ENCODE measurements at regions not wholly inside any gene's neighbourhood (a gene's known extent, or its start where the extent isn't known, plus 50 kb on each side); places are given as distances from the start of the nearest gene placed in this dataset.
A peak's percentile ranks its signal among the peaks of the same experiment; 100 is the strongest.
"Not testable (repeated sequence)": the region's sequence is repeated elsewhere in the genome, so short reads cannot be mapped to it uniquely, and the experiment has no call there.

DNA sequence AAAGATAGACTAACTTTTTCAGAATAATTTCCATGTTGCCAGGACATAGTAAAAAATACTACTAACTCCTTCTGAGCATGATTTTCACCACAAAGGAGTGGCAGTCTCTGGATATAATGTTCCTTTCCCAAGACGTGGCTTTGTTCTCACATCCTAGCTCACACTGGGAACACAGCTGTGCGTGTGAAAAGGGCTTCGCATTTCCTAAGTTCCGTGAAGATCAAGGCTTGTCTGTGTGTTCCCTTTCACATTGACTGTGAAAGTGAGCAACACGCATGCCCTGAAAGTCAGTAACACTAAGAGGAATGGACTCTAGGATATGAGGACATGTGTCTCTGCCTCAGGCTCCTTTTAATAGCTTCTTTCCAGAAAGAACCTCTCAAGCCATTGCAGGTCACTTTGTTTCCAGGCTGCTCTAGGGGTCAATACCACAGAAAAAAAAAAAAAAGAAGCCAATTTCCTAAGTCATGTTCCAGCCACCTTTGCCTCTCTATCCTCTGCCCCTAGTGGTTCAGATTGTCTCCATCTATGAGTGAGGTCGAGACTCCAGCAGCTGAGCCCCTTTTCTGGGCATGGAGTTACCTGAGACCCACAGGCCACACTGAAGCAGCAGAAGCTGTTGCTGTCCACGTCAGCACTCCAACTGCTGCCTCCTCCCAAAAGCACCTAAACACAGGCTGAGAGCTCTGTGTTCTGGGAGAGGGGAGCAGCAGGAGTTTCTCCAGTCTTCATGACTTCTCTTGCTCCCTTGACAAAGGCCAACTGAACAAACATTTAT is 355.9 kb downstream of the RSL24D1 start:
- no peak for DNase-seq

DNA sequence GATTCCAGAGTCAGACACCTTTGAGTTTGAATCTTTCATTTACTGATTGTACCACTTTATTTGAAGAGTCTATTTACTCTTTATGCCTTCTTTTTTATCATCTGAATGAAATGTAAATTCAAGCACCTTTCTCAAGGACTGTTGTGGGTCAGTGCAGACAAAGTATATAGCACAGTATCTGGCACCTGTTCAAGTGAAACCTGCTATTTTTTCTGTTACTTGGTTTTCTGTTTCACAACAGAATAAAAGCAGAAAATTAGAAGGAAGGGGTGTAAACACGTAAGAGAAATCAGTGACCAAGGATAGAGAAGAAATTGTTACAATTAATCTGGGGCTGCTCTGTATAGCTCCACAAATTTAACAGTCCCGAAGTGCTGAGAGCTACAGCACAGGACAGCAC is 357.4 kb downstream of the RSL24D1 start:
- DNase-seq, result peak; percentile 1

DNA sequence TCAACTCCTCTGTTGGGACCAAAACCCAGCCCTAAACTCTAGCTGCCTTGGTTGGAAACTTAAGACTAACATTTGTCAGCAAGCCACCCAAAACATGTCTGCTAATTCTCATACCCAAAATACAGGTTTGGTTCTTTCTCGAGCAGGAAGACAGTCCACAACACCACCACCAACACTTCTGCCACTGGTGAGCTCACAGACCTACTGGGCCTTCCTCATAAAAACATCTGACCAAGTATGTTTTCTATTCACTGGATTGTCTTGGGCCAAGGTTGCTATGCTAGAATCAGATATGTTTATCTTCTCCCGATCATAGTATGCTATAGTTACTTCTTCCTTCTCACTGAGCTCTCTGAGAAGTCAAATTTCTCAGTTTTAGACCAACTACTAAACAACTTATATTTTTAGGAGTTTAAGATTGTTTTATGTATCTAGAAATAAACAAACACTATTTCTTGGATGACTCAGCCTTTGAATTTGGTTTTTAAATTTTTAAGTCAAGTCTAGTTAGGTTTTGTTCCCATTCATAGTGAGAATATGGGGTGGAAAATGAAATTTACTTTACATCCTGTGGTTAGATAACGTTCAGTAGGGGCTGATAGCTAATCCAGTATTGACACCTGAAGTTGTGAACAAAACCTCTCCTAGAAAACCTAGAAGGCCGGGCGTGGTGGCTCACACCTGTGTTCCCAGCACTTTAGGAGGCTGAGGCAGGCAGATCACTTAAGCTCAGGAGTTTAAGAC is 360.5 kb downstream of the RSL24D1 start:
- no peak for DNase-seq

DNA sequence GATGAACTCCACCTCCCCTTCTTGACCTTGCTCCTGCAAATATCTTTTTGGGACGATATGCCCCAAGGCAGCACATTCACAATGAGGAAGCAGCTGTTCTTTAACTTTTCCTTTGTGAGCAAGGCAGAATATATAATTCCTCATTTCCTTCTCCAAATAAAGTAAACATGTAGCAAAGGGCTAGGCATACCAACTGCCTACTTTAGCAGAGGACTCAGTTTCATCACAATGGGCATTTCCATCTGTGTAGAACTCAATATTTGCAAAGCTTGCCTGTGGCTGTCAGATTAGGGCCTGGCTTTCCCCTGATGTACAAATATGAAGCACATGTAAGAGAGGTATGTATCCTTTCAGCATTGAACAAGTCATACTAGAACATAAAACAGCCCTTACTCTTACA is 366.9 kb downstream of the RSL24D1 start:
- no peak for DNase-seq

DNA sequence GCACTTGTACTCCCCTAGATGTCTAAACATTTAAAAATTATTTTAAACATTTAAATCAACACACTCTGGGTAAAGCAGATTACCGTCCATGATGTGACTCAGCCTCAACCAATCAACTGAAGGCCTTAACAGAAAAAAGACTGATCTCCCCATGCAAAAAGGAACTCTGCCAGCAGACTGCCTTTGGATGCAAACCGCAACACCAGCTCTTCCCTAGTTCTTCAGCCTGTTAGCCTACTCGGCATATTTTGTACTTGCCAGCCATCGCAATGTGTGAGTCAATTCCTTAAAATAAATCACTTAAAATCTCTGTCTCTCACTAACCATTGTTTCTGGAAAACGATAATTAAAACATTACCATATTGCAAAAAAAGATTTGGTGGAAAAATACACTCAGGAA is 375.9 kb downstream of the RSL24D1 start:
- no peak for DNase-seq

DNA sequence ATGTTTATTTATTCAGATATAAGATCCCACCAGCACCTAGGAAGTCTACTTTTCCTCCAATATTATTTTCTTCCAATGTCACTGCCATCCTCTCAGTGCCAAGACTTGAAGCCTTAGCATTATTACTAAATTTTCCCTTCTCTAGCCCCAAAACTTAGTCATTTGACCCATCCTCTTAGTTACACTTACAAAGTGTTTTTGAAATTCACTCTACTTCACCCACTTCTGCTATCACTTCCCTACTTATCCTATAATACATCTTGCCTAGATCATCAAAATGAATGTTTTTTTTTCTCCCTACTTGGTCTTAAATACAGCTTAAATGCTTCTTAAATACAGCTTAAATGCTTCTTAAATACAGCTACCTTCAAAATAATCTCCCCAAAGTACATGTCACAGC is 376.6 kb downstream of the RSL24D1 start:
- DNase-seq, result no peak

DNA sequence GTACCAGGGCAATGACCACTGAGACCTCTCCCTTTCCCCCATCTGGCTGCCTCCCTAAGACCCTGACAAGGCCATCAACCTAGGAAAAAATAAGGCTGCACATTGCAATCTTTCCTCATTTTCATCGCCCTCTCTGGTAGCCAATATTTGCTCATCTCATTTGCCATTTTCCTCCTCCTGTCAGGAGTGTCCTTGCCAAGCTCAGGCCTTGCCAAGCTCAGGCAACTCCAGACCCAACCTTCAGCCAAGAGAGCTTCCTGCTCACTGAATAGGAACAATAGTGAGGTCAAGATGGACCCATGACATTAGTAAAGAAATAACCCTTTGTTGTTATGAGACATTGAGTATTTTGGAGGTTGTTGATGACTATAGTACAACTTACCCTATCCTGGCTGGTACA is 380.3 kb downstream of the RSL24D1 start:
- no peak for DNase-seq

DNA sequence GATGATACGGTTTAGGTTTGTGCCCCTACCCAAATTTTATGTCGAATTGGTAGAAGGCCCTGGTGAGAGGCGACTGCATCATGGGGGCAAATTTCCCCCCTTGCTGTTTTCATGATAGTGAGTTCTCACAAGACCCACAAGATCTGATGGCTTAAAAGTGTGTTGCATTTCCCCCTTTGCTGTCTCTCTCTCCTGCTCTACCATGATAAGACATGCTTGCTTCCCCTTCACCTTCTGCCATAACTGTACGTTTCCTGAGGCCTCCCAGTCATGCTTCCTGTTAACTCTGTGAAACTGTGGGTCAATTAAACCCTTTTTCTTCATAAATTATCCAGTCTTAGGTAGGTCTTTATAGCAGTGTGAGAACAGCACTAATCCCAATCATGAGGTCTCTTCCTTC is 381.2 kb downstream of the RSL24D1 start:
- no peak for DNase-seq

DNA sequence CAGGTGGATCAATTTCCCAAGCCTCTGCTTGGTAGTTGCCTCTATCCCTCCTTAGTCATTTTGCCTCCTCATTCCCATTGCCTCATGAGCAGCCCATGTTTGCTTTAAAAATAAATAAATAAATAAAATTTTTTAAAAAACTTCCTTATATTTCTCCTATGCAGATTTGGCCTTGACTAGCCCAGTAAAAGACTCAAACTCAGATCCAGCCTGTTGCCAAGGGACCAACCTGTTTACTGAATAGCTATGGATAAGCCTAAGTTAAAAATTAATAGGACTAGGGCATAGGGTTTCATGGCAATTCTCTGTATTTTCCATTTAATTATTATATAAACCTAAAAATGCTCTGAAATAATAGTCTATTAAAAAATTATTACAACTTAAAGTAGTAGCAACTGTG is 384.4 kb downstream of the RSL24D1 start:
- no peak for DNase-seq

DNA sequence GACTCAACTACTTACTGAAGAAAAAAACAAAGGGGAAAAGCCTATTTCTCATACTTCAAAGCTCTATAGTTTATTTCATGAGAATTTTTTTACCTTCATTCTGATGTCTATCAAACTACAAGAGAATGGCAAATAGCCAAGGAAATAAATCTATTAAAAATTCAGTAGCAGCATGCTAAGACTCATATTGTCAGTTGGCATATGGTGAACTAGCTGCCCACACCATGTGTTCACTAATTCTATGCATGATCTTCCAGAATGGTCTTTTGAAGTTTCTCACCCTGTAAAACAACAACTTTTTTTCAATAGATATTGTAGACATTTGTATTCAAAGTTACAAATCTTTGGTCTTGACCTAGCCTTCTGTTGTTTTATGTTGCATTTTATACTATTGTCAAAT is 386.2 kb downstream of the RSL24D1 start:
- DNase-seq, result no peak

DNA sequence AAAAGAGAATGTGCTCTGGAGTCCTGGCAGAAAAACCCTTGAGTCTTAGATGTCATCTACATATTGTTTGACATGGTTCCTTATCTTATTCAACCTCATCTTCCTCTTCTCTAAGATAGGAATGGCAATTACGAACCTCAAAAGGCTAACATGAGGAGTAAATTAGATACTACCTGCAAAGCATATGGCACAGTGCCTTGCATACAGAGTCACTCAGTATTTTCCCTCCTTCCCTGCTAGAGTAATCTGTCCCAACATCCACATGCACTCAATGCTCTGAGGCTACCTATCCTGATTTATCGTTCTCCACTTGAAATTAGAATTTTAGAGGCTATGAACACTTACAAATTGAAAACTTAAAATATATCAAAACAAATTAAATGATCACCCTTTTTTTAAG is 386.7 kb downstream of the RSL24D1 start:
- no peak for DNase-seq

DNA sequence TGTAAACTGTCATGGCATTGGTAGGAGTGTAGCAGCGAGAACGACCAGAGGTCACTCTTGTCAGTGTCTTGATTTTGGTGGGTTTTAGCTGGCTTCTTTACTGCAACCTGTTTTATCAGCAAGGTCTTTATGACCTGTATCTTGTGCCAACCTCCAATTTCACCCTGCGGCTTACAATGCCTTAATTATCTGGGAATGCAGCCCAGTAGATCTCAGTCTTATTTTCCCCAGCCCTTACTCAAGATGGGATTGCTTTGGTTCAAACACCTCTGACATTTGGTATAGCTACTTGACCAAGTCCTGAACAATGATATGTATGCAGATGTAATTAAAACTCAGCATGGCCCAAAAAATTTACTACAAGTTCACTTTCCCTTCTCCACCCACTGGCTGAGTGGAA is 388.4 kb downstream of the RSL24D1 start:
- no peak for DNase-seq

DNA sequence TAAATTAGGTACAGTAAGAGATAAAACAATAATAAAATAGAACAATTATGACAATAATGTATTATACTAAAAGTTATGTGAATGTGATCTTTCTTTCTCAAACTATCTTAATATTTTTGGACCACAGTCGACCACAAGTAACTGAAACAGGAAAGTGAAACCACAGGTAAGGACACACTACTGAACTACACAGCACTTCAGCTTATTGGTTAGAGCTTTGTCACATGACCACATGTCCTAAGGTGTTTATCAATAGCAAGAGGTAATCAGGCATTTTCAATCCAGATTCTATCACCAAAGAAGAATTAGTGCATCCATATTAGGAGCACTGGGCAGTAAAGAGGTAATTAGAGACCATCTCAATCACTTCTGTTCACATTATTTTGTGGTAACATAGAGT is 392.8 kb downstream of the RSL24D1 start:
- DNase-seq, result no peak

DNA sequence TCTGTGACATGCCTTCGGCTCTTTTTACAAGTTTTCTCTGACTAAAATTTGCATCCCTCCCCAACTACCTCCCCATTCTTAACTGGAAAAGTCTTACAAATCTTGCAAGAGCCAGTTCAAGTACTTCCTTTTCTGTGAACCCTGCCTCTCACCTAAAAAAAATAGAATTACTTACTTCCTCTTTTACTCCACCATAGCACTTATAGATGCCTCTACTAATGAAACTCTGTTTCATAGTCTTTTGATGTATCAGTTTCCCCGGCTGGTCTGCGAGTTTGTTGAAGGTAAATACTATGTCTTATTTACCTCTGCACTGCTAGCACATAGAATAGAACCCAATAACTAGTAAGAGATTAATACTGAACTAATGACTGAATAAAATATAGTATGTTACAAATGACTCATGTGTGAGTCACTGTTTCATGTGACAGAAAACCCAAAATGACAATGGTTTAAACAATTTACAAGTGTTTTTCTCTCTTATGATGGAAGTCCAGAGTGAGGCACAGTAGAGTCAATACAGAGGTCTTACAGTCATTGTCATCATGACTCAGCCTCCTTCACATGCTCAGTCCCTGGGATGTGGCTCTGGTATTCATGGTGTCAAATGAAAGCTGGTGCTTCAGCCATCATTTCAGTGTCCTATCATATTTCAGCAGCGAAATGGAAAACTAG is 393.5 kb downstream of the RSL24D1 start:
- DNase-seq, result no peak

DNA sequence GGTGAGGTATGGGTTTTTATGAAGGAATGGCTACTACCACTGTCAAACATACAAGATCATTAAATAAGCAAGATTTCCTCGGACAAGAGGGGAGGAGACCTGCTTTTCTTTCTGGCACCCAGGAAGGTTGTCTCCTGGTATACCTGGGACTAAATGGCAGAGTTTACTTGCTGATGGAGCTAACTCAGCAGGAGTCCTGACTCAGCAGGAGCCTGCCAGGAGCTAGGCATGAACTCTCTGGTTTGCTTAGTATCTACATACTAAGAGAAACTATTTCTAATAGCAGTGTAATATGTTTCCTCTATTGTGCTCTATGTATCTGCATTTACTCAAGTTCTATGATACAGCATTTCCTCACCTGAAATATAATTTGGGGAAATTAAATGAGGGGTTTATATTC is 404.2 kb downstream of the RSL24D1 start:
- DNase-seq, result no peak

DNA sequence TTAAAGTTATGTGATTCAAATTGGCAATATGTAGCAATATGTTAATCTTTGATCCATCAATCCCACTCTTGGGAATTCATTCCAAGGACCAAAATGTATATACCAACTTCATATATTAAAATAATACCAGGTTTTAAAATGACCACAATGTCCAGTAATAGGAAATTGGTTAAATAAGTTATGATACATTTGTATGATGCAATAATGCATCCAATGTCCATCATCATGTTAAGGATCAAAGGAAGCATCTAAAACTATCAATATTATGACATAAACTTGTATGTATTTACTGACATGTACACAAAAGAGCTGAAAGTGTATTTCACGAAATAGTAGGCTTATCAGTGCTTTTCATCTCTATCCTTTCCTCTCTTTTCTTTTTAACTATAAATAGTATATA is 406.0 kb downstream of the RSL24D1 start:
- no peak for DNase-seq

DNA sequence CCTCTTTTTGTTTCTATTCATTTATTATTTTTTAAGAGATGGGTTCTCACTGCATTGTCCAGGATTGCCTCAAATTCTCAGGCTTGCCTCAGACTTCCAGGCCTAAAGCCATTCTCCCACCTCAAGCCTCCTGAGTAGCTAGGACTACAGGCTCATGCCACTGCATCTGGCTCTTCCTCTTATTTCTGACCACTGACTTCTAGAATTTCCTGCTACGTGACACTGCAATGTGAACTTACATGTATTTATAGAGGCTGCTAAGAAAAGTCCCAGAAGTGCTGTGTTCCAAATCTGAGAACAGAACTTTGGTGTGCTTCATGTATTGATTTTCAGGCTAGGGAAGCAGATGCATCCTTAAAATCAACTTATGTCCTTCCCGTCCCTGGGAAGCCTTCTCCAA is 407.4 kb downstream of the RSL24D1 start:
- no peak for DNase-seq

DNA sequence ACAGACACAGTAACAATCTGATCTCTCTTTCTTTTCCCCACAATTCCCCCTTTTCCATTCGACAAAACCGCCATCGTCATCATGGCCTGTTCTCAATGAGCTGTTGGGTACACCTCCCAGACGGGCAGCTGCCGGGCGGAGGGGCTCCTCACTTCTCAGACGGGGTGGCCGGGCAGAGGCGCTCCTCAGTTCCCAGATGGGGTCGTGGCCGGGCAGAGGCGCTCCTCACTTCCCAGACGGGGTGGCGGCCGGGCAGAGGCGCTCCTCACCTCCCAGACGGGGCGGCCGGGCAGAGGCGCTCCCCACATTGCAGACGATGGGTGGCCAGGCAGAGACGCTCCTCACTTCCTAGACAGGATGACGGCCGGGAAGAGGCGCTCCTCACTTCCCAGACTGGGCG is 415.5 kb downstream of the RSL24D1 start:
- DNase-seq, result not testable (repeated sequence)

DNA sequence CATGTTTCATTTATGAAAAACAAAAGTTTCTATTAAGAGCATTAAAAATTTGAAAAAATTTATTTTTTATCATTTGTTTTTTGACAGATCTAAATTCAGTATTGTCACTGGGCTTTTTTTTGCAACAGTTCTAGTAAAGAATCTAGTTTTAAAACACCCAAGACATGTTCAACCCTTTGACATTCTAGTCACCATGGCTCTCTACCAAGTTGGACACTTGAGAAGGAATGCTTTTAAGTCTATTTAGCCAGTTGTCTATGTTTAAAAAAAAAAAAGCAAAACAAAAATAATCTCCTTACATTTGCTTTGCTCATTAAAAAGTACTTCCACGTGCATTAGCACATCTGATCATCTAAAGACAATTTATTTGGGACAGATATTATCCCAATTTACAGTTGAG is 417.5 kb downstream of the RSL24D1 start:
- no peak for DNase-seq

DNA sequence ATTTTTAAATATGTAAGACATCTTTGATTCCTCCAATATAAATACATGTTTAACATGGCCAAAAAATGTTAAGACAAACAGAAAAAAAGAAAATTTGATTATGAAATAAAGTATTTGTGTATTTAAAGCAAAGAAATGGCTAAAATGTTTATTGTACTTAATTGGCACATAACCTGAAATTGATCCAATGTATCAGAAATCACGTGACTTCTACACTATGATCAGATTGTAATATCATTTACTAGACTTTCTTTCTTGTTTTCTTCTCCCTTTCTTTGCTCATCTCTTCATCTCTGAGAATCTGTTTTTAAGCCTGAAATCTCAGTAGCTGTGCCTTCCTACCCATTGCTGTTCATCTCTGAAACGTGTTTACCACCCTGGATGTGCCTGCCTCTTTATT is 420.3 kb downstream of the RSL24D1 start:
- no peak for DNase-seq

DNA sequence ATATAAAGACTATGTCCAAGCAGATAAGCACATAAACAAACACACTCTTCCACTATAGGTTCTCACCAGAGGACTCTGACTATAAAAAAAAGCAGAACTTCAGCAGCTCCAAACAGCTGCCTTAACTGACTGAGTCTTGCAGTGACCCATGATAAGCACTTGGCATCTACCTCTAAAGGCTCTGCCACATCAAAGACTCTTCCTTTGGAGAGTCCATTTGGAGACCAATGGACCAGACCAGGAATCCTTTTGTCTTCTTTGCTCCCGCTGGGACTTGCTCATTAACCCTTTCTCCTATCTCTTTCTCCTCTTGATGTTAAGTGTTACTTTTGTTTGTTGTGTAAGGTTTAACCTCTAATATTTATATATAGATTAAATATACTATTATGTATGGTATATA is 424.1 kb downstream of the RSL24D1 start:
- no peak for DNase-seq

DNA sequence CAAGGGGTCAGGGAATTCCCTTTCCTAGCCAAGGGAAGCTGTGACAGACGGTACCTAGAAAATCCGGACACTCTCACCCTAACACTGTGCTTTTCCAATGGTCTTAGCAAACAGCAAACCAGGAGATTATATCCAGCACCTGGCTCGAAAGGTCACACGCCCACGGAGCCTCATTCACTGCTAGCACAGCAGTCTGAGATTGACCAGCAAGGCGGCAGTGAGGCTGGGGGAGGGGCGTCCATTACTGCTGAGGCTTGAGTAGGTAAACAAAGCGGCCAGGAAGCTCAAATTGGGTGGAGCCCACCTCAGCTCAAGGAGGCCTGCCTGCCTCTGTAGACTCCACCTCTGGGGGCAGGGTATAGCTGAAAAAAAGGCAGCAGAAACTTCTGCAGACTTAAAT is 447.3 kb downstream of the RSL24D1 start:
- not testable (repeated sequence) for DNase-seq

DNA sequence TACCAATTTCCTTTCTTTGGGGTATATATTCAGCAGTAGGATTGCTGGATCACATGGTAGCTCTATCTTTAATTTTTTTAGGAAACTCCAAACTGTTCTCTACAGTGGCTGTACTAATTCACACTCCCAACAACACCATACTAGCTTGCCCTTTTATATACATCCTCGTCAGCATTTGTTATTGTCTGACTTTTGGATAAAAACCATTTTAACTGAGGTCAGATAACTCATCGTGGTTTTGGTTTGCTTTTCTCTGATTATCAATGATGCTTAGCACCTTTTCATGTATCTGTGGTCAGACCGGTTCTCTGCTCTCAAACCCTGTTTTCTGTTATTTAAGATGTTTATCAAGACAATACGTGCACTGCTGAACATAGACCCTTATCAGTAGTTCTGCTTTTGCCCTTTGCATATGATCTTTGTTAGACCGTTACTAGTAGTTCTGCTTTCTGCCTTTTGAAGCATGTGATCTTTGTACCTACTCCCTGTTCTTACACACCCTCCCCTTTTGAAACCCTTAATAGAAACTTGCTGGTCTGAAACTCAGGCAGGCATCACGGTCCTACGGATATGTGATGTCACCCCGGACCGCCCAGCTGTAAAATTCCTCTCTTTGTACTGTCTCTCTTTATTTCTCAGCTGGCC is 474.3 kb downstream of the RSL24D1 start:
- no peak for DNase-seq

DNA sequence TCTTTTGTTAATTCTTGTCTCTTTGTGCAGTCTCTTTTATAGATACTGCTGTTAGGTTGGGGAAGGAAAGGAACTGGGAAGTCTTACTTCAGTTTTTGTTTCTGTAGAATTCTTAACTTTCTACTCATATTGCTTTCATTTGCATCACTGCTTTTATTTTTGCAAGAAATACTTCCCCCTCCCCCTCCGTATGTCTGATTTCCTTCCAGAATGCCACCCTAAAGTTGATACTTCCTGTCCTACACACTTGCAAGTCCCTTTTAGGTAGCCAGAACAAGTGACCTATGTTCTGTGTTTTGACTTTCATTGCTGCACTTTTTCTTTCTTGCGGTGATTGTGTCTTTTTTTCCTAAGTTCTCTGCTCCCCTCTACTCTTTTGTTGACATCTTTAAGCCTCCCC is 477.4 kb downstream of the RSL24D1 start:
- DNase-seq, result no peak

Data from DMS79 treated with DMSO at 0.1 percent for 48 hours (cell line).